HFF-Myc (cell line): ENCODE measurements at regions not wholly inside any gene's neighbourhood (a gene's known extent, or its start where the extent isn't known, plus 50 kb on each side); places are given as distances from the start of the nearest gene placed in this dataset.
"Not testable (repeated sequence)": the region's sequence is repeated elsewhere in the genome, so short reads cannot be mapped to it uniquely, and the experiment has no call there.

Experiments
- DNase-seq: peaks from one replicate; pipeline ENCODE4 v3.0.0-alpha.2; 2011; ENCODE audit warnings: low read depth; ENCODE audit errors: extremely low read depth
- H3K4me3 ChIP-seq: replicated peaks from 2 replicates; pipeline ENCODE4 v1.5.1; 2011; ENCODE audit warnings: low read depth, mild to moderate bottlenecking, control low read depth, low read length
- TF ChIP-seq, protein P1 (sequence below): IDR thresholded peaks from 2 replicates; pipeline ENCODE4 v1.5.1; 2012; ENCODE audit warnings: mild to moderate bottlenecking, low read depth, low read length, control low read depth; ENCODE audit errors: missing control alignments

GRCh38 chr18:73520229-73520628 lies 627.4 kb downstream of the FBXO15 start:
- DNase-seq, result no peak
- TF ChIP-seq, protein P1, sequence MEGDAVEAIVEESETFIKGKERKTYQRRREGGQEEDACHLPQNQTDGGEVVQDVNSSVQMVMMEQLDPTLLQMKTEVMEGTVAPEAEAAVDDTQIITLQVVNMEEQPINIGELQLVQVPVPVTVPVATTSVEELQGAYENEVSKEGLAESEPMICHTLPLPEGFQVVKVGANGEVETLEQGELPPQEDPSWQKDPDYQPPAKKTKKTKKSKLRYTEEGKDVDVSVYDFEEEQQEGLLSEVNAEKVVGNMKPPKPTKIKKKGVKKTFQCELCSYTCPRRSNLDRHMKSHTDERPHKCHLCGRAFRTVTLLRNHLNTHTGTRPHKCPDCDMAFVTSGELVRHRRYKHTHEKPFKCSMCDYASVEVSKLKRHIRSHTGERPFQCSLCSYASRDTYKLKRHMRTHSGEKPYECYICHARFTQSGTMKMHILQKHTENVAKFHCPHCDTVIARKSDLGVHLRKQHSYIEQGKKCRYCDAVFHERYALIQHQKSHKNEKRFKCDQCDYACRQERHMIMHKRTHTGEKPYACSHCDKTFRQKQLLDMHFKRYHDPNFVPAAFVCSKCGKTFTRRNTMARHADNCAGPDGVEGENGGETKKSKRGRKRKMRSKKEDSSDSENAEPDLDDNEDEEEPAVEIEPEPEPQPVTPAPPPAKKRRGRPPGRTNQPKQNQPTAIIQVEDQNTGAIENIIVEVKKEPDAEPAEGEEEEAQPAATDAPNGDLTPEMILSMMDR, result no peak
- H3K4me3 ChIP-seq, result no peak overlapping the region

DNA sequence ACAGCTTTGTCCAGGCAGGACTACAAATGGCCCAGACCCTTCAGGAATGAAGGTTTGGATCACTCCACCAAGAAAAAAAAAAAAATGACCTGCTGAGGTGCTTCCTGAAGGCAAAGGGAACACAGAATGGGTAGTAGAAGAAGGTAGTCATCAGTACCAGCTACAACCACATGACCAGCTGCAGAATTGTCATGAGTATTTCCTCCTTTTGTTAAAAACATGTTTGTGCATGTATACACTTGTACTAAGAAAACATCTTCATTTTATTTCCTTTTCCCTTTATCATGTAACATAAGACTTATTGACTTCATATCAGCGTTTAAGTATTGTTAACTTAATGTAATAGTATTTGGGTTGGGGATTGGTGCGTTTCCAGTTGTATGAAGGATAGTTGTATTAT lies 631.6 kb downstream of the FBXO15 start:
- DNase-seq, H3K4me3 ChIP-seq: not testable (repeated sequence)

DNA sequence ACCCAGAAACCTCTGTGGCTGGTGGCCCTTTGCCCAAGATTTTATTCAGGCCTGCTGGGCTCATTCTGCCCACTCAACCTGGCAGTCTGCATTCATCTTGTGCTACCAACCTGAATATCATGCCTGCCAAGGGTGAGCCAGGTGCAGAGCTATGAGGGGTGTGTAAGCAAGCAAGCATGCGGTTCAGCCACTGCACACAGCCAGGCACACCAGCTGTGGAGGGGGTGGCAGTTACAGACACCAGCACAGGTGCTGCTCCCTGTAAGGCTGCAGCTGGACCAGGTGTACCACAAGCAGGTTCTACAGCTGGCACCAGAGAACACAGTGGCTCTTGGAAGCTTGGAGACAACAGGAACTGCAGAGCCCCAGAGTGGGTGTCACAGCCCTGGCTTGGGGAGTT lies 633.2 kb downstream of the FBXO15 start:
- no peak for DNase-seq
- TF ChIP-seq, protein P1, result no peak
- H3K4me3 ChIP-seq, result no peak overlapping the region

- H3K4me3 ChIP-seq, result no peak overlapping the region
- no peak for DNase-seq
- TF ChIP-seq, protein P1, result no peak
Observed at GRCh38 chr18:73511771-73512503, 635.7 kb downstream of the FBXO15 start.

DNA sequence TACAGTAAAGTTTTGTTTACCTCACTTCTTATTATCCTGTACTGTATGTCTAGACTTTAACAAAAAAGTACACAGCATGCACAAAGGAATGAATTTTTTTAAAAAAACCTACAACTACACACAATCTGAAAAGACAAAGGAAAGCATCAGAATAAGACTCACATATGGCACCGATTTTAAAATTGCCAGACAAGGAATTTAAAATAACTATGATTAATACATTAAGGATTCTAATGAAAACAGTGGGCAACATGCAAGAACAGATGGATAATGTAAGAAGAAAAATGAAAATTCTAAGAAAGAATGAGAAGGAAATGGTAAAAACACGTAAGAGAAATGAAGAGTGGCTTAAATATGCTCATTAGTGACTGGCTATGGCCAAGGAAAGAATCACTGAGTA lies 638.2 kb downstream of the FBXO15 start:
- DNase-seq, result no peak
- TF ChIP-seq, protein P1, result no peak
- no peak overlapping the region for H3K4me3 ChIP-seq

GRCh38 chr18:73503326-73503725 lies 635.5 kb upstream of the NETO1 start:
- no peak for DNase-seq
- no peak overlapping the region for H3K4me3 ChIP-seq
- TF ChIP-seq, protein P1, result no peak

DNA sequence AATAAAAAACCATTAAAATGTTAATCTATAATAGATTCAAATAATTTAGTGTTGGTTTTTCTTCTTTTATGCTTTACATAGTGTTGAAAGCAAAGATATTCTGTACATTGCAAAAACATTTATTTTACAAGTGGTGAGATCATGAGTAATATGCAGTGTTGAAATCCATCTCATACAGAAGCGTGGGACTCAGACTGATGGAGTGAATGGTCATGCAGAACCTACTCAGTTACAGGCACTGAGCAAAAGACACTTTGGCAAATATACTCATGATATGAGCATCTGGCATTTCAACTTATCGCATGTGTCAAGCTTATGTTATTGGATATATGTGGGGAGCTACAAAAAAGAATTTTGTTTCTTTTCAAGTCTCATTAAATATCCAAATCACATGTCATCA lies 620.2 kb upstream of the NETO1 start:
- no peak overlapping the region for H3K4me3 ChIP-seq
- no peak for DNase-seq
- TF ChIP-seq, protein P1, result no peak
